ENCODE measurements at regions not wholly inside any gene's neighbourhood (a gene's known extent, or its start where the extent isn't known, plus 50 kb on each side); places are given as distances from the start of the nearest gene placed in this dataset.

- TF ChIP-seq ZFX (IDR thresholded peaks at IDR 0.05) (no peak), CTCF (conservative IDR thresholded peaks at IDR 0.05) (no peak)
- H3K27ac ChIP-seq = no peak overlapping the region
Measured at GRCh38 chr18:60235164-60235563, 137.4 kb downstream of the MC4R start.

DNA sequence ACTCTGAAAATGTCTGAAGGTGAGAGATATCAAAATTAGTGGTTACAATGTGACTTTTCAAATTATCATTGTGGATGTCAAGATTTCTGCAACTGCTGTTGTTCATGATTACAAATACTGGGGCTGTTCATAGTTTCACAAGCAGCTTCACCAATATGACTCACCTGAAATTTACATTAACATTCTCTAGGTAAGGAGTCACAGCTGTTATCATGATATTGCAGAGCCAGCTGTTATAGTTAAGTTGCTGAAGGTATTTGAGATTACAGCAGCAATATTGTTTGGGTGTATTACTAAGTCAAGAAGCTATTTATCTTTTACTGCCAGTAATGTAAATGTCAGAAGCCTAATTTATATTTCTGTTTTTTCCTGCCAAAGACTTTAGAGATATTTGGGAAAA is 140.0 kb downstream of the MC4R start:
- TF ChIP-seq ZFX (IDR thresholded peaks at IDR 0.05) (no peak), CTCF (conservative IDR thresholded peaks at IDR 0.05) (no peak)
- no peak overlapping the region for H3K27ac ChIP-seq

DNA sequence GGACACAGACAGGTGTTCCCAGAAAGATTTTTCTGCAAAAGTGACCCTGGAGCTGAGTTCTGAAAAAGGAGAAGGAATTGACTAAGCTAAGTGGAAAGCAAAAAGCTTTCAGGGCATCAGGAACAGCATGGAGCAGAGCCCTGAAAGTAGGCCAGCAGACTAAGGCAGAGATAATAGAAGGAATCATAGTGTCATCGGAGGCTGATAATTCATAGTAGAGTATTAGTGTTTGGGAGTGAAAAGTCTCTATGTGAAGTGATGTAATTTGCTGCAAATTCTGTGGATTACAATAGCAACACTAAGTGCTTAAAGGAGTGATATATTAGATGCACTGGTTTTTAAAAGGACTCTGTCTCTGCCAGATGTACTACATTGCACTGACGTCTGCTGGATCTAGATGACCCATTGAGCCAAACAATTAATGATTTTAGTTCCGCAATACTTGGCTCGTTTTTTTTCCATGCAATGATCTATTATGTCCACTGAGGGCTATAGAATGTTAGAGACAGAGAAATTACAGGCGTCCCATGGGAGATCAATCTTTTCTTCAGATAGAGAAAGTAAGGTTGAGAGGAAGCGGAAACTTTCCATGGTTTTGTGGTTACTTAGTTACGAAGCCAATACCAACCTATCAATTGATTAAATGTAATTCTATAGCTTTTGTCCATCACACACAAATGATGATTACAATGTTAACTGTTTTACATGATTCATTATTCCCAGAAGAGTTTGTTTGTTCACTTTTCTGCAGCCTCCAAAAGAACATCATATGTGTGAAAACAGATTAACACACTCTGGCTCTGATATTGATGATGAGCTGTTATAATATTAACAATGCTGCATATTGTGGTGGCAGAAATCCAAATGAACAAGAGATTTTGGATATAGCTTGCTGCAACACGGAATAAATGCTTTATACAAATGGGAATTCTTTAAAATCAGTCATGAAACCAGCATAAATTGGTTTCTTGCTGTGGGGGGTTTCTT is 143.7 kb downstream of the MC4R start:
- no peak for TF ChIP-seq CTCF (conservative IDR thresholded peaks at IDR 0.05)
- no peak for TF ChIP-seq ZFX (IDR thresholded peaks at IDR 0.05)
- no peak overlapping the region for H3K27ac ChIP-seq

DNA sequence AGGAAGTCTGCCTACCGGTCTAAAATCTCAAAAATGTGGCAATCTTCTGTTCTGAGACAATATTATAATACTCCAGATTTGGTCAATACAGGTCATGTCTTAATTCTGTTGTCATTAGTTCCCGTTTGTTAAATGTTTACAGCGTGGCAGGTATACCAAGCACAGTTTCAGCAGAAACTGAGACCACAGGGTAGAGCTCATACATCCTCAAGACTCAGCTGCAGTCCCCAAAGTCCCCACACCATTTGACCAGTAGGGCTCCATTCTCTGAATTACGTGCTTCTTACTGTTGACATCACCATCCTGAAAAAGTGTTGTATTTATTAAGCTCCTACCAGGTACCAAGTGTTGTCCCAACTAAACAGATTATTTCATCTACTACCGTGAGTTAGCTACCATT is 157.1 kb downstream of the MC4R start:
- no peak for TF ChIP-seq ZFX (IDR thresholded peaks at IDR 0.05)
- no peak for TF ChIP-seq CTCF (conservative IDR thresholded peaks at IDR 0.05)
- H3K27ac ChIP-seq = no peak overlapping the region

DNA sequence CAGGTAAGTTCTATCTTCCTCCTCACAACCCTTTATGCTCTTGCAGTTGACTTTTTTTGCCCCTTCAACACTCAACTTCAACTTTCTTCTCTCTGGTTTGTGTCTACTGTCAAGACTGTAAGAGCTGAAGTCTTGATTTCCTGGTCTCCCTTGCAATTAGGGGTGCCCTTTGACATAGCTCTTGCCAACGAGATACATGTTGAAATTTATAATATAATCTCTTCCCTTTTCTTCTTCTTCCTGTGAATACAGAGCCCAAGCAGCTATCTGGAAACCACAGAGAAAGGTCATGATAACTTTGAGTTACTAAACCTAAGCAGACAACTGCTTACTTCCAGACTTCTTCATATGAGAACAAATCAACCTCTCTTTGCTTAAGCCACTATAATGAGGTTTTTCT is 163.5 kb downstream of the MC4R start:
- no peak overlapping the region for H3K27ac ChIP-seq
- TF ChIP-seq ZFX (IDR thresholded peaks at IDR 0.05) (no peak), CTCF (conservative IDR thresholded peaks at IDR 0.05) (no peak)

- TF ChIP-seq CTCF (conservative IDR thresholded peaks at IDR 0.05) (no peak), ZFX (IDR thresholded peaks at IDR 0.05) (no peak)
- H3K27ac ChIP-seq = no peak overlapping the region
Measured at GRCh38 chr18:60202708-60203107, 169.9 kb downstream of the MC4R start.

- H3K27ac ChIP-seq = no peak overlapping the region
- TF ChIP-seq ZFX (IDR thresholded peaks at IDR 0.05) (no peak), CTCF (conservative IDR thresholded peaks at IDR 0.05) (no peak)
Measured at GRCh38 chr18:60200558-60200957, 172.0 kb downstream of the MC4R start.

Measured in C4-2B (cell line).